ENCODE measurements at regions not wholly inside any gene's neighbourhood (a gene's known extent, or its start where the extent isn't known, plus 50 kb on each side); places are given as distances from the start of the nearest gene placed in this dataset.

- TF ChIP-seq CTCF (IDR thresholded peaks at IDR 0.05; ENCODE audit: borderline replicate concordance, extremely low read depth, low read length, poor library complexity, severe bottlenecking) (no peak), EZH2 (IDR thresholded peaks at IDR 0.05; ENCODE audit: borderline replicate concordance, low read depth, low read length, severe bottlenecking) (no peak)
These were observed 272.5 kb downstream of the GALR1 start for GRCh38 chr18:77522051-77522675.

Measured in DND-41 (cell line).